Kidney tubule cell (primary cell): ENCODE measurements at regions not wholly inside any gene's neighbourhood (a gene's known extent, or its start where the extent isn't known, plus 50 kb on each side); places are given as distances from the start of the nearest gene placed in this dataset.

ENCODE experiments used
- DNase-seq: peaks from one replicate; pipeline ENCODE4 v3.0.0-alpha.2; 2018; ENCODE audit warnings: low spot score

DNA sequence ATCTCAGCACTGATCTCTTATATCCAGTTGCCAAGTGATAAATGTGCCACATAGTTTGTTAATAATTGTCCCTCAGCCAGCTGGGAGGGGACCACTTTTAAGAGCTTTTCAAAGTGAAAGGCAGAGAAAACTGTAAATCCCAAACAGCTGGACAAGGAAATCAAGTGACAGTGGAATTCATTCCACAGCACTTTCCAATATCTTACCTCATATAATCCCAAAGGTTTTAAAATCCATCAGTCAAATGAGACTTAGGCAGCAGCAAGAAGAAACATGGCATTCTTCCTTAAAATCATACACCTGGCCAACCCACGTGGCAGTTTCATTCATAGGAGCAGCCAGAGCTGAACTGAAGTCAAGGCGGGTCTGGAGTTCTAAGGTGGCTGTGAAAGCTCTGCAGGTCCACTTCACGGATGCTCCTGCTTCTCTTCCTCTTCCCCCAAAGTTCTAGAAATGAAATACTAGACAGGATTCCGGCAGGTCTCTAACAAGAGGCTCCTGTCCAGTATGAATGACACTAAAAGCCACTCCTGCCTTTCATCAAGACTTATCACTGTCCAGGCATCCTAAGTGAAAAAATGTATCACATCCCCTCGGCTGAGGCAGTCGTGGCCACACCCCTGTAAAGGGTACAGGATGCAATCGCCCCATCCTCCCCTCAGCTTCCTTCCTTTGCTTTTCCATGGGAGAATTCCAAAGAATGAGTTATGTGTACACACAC is 190.4 kb upstream of the STK17B start:
- no peak for DNase-seq

DNA sequence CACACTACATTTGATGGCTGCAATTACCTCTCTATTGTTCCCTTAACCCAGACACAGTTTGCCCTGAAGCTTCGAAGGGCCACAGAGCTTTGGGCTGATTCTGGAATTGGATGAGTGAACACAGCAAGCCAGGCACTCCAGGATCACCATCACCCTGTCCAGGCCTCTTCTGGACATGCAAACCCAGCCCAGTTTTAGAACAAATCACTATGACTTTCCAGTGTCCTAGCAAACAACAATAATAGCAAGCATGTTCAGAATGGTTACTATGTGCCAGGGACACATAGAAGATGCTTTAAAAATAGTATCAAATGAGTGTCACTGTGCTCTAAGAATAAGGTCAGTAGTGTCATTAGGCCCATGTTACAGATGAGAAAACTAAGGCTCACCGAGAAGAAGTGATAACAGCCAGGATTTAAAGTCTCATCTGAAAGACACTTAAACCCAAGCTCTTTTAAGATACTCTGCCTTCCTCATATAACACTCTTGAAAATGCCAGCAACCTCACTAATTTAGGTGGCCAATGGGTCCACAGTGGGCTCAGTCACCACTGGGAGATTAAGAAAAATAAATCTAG is 191.7 kb upstream of the STK17B start:
- no peak for DNase-seq

- no peak for DNase-seq
These were observed 193.8 kb upstream of the STK17B start for GRCh38 chr2:196365145-196365544.

GRCh38 chr2:196365923-196366322 is 194.5 kb upstream of the STK17B start:
- no peak for DNase-seq

GRCh38 chr2:196367633-196368032 is 196.3 kb upstream of the STK17B start:
- DNase-seq, result no peak

- DNase-seq, result no peak
These were observed 197.3 kb upstream of the STK17B start for GRCh38 chr2:196368546-196369225.

DNA sequence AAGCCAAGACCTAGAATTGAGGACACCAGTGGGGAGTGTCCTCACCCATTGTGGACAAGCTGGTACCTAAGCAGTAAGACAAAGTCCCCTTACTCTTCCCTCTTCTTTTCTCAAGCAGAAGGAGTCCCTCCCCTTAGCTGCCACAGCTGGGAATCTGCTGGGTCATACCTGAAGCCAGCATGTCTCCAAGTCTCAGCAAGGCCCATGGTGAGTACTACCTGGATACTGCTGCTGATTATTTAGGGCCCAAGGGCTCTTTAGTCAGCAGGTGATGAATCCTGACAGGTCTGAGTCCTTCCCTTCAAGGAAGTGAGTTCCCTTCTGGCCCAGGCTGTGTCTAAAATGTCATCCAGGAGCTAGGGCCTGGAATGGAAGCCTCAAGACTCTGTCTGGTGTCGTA is 198.6 kb upstream of the STK17B start:
- DNase-seq, result no peak

DNA sequence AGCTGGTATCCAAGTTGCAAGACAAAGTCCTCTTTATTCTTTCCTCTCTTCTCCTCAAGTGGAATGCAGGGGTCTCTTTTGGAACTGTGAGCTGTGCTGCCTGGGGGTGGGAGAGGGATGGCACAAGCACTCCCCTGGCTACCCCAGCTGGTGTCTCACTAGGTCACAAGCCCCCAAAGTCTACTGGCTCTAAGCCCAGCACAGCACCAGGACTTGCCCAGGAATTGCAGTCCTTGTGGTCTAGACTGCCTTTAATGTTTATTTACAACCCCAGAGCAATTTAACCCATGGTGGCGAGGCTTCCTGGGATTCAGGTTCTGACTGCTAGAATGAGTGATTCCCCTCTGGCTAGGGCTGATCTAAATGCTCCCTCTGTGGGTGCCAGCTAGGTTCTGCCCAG is 199.0 kb upstream of the STK17B start:
- no peak for DNase-seq

DNA sequence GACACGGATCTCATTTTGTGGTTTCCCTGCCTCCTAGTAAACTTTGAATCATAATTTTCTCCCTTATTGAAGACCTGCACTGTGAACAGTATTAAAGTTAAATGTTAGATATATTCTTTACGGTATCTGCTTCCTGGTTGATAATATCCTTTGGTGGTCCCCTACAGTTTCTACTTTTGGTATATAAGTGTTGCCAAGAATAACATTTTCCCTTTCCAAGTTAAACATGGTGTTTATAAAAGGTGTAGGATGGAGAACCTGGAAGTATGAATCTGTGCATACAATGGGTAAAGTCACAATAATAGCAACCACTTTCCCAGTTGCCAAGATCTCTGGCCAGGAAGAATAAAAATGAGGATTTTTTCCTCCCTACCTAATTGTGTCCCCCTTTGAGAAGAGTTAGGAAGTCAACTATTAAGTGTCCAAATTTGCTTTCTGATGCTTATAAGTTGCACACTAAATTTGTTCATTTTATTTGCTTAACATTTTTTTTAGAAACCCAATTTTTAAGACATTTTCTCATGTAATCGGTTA is 201.0 kb upstream of the STK17B start:
- no peak for DNase-seq

GRCh38 chr2:196372811-196373664 is 201.7 kb upstream of the STK17B start:
- DNase-seq, result no peak

GRCh38 chr2:196376984-196377877 is 205.9 kb upstream of the STK17B start:
- no peak for DNase-seq

DNA sequence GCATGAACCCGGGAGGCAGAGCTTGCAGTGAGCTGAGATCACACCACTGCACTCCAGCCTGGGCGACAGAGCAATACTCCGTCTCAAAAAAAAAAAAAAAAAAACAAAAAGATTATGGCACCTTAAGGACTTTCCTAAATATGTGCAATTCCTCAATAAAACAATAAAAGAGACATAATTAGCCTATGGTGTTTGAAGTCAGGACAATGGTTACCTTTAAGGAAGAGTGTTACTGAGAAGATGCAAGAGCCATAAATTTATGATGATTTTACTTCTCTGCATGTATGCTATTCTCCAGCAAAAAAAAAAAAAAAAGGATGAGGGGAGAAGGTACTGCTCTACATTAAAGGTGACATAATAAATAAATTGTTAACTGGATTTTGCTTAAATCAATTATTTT is 208.2 kb upstream of the STK17B start:
- DNase-seq, result no peak

DNA sequence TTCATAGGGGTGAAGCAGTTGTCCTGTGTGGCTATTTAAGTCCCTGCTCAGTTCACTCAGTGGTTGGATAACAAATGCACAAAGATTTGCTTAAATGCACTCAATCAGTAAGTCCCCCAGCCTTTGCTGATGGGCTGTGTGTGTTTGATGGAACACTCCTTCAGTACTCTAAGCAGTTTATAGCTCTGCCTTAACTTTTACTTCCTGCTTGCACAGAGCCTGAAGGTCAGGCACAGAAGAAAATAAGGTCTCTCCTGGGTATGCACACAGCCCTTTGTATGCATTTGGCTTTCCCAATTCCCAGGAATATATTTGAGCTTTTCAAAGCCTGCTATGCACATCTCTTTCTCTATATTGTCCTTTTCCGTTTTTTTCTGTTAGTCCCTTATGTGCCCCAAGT is 208.7 kb upstream of the STK17B start:
- DNase-seq, result no peak

DNA sequence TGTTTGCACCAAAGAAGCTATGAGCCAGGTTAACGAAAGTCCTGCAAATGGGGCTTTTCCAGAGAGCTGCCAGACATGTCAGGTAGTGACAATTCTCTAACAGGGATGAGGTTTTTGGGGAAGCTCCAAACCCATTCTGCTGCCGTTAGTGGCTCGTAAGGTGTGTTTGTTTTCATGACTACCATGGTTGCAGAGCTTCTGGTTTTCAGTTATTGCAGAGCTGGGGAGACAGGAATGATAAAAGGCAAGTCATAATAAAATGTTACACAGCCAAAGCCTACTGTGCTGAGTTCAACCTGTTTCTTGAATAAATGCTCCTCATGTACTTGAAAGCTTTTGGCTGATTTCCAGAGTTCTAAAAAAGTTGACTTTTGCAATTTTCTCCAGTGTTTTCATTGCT is 209.2 kb upstream of the STK17B start:
- no peak for DNase-seq

- DNase-seq, result no peak
These were observed 210.1 kb upstream of the STK17B start for GRCh38 chr2:196381464-196381863.

DNA sequence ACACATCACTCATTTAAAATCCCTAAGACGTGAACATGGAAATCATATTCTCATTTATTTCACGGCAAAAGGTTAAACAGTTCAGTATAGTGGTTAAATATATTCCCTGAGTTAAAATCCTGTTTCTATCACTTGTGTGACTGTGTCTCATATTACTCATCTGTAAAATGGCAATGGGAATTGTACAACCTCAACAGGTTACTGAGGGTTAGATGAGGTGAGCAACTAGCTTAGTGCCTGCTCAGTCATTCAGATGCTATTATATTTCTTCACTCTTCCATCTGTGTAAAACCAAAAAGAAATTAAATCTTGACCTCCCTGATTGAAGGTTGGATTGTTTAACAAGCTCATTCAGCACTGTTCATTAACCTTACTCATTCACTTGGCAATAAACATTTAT is 212.4 kb upstream of the STK17B start:
- peak; percentile 8 for DNase-seq

DNA sequence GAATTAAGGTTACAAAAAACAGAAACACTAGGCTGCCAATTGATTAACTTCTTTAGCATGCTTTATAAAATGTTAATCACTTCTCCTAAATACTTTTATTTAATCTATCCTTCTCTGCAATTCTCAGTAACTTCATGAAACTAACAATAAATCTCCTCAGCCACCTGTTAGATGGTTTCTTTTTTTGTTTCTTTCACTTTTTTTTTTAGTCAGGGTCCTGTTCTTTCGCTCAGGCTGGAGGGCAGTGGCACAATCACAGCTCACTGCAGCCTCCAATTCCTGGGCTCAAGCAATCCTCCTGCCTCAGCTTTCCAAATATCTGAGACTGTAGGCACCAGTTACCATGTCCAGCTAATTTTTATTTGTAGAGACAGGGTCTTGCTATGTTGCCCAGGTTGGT is 213.4 kb upstream of the STK17B start:
- no peak for DNase-seq

DNA sequence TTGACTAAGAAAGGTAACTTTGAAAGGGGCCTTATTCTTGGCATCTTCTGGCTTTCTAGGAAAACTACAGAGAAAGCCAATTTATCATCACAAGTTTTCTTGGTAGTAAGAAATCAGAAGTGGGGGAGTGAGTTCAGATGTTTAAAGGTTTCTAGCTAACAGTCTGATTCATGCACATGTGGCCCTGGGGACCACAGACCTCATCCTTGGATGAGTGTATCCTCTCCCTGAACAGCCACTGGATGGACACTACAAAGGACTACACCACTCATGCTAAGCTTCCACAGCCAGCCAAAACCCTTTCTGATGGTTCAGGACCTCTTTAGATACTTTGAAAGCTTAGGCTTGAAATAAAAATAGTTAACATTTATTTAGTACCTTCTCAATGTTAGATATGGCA is 218.3 kb upstream of the STK17B start:
- DNase-seq, result no peak

DNA sequence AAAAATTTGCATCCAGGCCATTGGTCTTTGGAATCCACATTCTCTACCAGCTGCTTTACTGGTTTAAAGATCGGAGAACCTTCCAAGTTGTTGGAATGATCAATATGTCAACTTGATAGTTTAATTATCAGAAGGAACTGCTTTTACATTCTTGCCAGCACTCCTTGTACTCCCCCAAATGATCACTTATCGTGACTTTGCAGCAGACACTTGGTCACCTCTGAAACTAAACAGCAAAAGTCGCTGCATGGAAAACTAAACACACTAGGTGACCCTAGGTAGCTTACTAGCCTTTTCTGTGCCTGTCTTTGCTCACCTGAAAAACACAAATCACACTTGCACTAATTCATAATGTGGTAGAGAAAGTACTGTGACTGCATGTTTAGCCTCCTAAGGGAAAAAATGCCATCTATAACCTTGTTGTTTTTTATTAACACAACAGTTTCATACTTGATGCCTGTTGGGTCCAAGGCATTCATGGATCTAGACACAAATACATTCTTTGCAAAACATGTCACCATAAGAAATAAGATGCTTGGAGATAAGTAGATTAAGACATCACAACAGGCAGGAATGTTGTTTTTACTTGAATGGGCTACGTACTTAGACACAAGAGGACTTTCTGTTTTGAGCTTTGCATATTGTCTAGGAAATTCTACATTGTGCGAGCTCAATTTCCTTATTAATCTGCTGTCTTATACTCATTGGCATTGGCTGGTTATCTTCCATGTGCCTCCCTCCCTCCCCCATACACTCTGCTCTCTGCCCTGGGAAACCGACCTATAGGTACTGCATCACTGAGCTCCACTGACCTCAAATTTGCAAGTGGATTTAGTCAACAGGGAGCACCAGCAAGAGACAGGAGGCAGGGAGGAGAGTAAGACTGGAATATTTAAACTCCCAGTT is 219.1 kb upstream of the STK17B start:
- no peak for DNase-seq

DNA sequence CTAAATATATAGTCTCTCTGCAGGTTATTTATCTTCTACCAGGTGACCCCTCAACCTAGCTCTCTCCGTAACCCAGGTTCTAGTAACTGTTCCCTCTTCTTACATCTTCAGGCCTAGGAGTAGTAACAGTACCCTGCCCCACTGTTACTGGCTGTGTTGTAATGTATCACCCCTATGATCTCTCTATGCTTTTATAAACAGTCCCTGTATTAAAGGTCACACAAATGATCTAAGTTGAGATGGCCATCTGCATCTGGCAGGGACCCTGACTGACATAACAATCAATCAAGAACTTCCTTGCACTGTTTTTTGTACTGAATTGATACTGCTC is 219.7 kb upstream of the STK17B start:
- no peak for DNase-seq
